ENCODE measurements at regions not wholly inside any gene's neighbourhood (a gene's known extent, or its start where the extent isn't known, plus 50 kb on each side); places are given as distances from the start of the nearest gene placed in this dataset.

DNA sequence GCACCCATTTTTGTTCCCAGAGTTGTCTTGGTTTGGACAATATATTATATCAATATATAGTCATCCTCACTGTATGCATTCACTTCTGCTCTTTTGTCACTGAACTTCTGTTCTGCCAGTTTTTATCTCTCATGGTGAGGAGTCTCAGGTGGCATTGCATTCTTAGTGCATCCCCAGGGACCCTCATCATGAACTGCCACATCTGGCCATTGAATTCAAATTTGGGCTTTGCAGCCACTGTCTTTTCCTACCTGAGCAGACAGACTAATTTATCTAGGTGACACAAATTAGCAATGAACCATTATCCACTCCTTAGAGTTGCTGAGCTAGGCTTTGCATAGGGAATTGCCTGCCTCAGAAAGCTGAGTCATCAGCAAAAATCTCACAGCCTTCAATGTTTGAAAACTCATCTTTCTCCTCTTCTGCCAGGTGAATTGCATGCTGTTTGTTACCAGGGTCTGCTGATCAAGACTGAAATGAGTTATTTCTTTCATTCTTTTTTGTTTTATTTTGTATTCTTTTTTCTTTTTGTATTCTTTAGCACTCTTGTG is 316.8 kb upstream of the MTPN start:
- no peaks in the 10 kb centered on the region for H3K4me1 ChIP-seq (ENCODE audit: insufficient read depth, low read length)
- POLR2A ChIA-PET (ENCODE audit: unreplicated experiment) = no interaction called here
- H3F3A ChIP-seq (ENCODE audit: low read length, unreplicated experiment) = no peaks in the 10 kb centered on the region
- no peak overlapping the region for H3K9ac ChIP-seq (ENCODE audit: low read length)
- H3K27ac ChIP-seq (ENCODE audit: low read length) = no peak overlapping the region
- TF ChIP-seq EZH2 (IDR thresholded peaks at IDR 0.05; ENCODE audit: low read length, unreplicated experiment) (no peak), CTCF (conservative IDR thresholded peaks at IDR 0.05; ENCODE audit: low read depth, low read length) (no peak), EZH2phosphoT487 (IDR thresholded peaks at IDR 0.05; ENCODE audit: borderline replicate concordance, low read length) (no peak)
- no peaks in the 10 kb centered on the region for H3K27me3 ChIP-seq (ENCODE audit: low read length)
- CTCF ChIA-PET = no interaction called here
- no peak for ATAC-seq
- no peak for DNase-seq
- intact Hi-C loops (cut with micrococcal nuclease) = no loop called here
- no peaks in the 10 kb centered on the region for H3K36me3 ChIP-seq (ENCODE audit: low read depth, low read length)
- no peaks in the 10 kb centered on the region for H4K20me1 ChIP-seq (ENCODE audit: low read length)
- H3K4me2 ChIP-seq (ENCODE audit: low read length) = no peak overlapping the region
- no peaks in the 10 kb centered on the region for H3K9me2 ChIP-seq (replicated peaks; ENCODE audit: low read length)
- no peak overlapping the region for H2AFZ ChIP-seq (ENCODE audit: low read length)
- BruUV-seq (replicated peaks) = no TSS peak
- no peak overlapping the region for H3K4me3 ChIP-seq (ENCODE audit: low read length)
- no peaks in the 10 kb centered on the region for H3K9me3 ChIP-seq (ENCODE audit: low read length)
- H3K79me2 ChIP-seq (ENCODE audit: low read length) = no peaks in the 10 kb centered on the region

DNA sequence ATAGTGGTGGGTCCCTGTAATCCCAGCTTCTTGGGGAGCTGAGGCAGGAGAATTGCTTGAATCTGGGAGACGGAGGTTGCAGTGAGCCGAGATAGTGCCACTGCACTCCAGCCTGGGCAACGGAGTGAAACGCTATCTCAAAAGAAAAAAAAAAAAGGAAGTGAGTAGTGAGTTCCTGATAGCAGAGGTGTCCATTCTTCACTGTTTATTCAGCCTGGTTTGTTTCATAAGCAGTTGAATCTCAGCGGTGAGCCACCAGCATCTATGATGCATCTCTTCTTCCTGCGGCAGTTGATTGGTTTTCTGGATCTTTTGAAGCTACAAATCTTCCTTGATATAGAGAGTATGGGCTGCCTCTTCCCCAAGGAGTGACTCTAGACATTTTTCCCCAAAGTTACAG is 316.1 kb upstream of the MTPN start:
- CTCF ChIA-PET = no interaction called here
- no peak for ATAC-seq

More for the DNA sequence above, 316.1 kb upstream of the MTPN start:
- Histone ChIP-seq H2AFZ (ENCODE audit: low read length) (no peak overlapping the region), H3K9me2 (replicated peaks; ENCODE audit: low read length) (no peaks in the 10 kb centered on the region), H3K27ac (ENCODE audit: low read length) (no peak overlapping the region), H3K4me1 (ENCODE audit: insufficient read depth, low read length) (no peaks in the 10 kb centered on the region), H3K9me3 (ENCODE audit: low read length) (no peaks in the 10 kb centered on the region), H3K36me3 (ENCODE audit: low read depth, low read length) (no peaks in the 10 kb centered on the region), H3K27me3 (ENCODE audit: low read length) (no peaks in the 10 kb centered on the region), H4K20me1 (ENCODE audit: low read length) (no peaks in the 10 kb centered on the region), H3K79me2 (ENCODE audit: low read length) (no peaks in the 10 kb centered on the region), H3K4me3 (ENCODE audit: low read length) (no peak overlapping the region), H3K9ac (ENCODE audit: low read length) (no peak overlapping the region), H3F3A (ENCODE audit: low read length, unreplicated experiment) (no peaks in the 10 kb centered on the region), H3K4me2 (ENCODE audit: low read length) (no peak overlapping the region)
- BruUV-seq (replicated peaks) = no TSS peak
- intact Hi-C loops (cut with micrococcal nuclease) = no loop called here
- TF ChIP-seq EZH2phosphoT487 (IDR thresholded peaks at IDR 0.05; ENCODE audit: borderline replicate concordance, low read length) = no peak
- no peak for TF ChIP-seq CTCF (conservative IDR thresholded peaks at IDR 0.05; ENCODE audit: low read depth, low read length)
- TF ChIP-seq EZH2 (IDR thresholded peaks at IDR 0.05; ENCODE audit: low read length, unreplicated experiment) = no peak
- POLR2A ChIA-PET (ENCODE audit: unreplicated experiment) = no interaction called here
- no peak for DNase-seq
